ENCODE measurements at regions not wholly inside any gene's neighbourhood (a gene's known extent, or its start where the extent isn't known, plus 50 kb on each side); places are given as distances from the start of the nearest gene placed in this dataset.

- H3K27me3 ChIP-seq (ENCODE audit: insufficient read depth, low read length), result no peaks in the 10 kb centered on the region
Measured at GRCh38 chr12:98296462-98297079, 218.8 kb upstream of the TMPO start.

More at GRCh38 chr12:98296462-98297079, 218.8 kb upstream of the TMPO start:
- no peak overlapping the region for H2AK5ac ChIP-seq (ENCODE audit: insufficient read length, low read length)
- Mint-ChIP-seq H3K36me3 (ENCODE audit: insufficient read depth in 1 of 3, low read depth in 3 of 3) (no peaks in the 10 kb centered on the region), H3K4me3 (no peak overlapping the region), H3K9me3 (no peaks in the 10 kb centered on the region; a peak in 1 of 5 replicates), H3K27ac (no peak overlapping the region), H3K27me3 (ENCODE audit: low read depth) (no peaks in the 10 kb centered on the region), H3K4me1 (peaks cover 16 to 23% of the 10 kb centered on the region in 2 experiments)
- H3K79me2 ChIP-seq (ENCODE audit: insufficient read depth, low read length), result no peaks in the 10 kb centered on the region
- no peak overlapping the region for H2BK5ac ChIP-seq (ENCODE audit: insufficient read length, low read length)
- H3K23me2 ChIP-seq (ENCODE audit: insufficient read length, low read depth, low read length, poor library complexity, severe bottlenecking), result no peaks in the 10 kb centered on the region
- H2BK12ac ChIP-seq (ENCODE audit: insufficient read length, low read depth, low read length), result no peak overlapping the region
- DNase-seq, result peak; percentile 45
- peaks cover 2% of the 10 kb centered on the region; the same call in 1 of the 2 replicates for H3K4me1 ChIP-seq (ENCODE audit: insufficient read depth, low read length)
- no peak overlapping the region for H2AFZ ChIP-seq (ENCODE audit: low read length)
- no peak overlapping the region for H2BK120ac ChIP-seq (ENCODE audit: low read depth, low read length, poor library complexity, severe bottlenecking)
- H3K9ac ChIP-seq (ENCODE audit: extremely low read depth, insufficient read length, low read length), result no peak overlapping the region
- no peak overlapping the region for H3K56ac ChIP-seq (ENCODE audit: insufficient read length, low read depth, low read length)
- H3K9me3 ChIP-seq (ENCODE audit: control insufficient read depth, low read depth, low read length), result no peaks in the 10 kb centered on the region
- no peak overlapping the region for H3K23ac ChIP-seq (ENCODE audit: insufficient read length, low read depth, low read length)
- H4K8ac ChIP-seq (replicated peaks; ENCODE audit: insufficient read length, low read depth, low read length), result no peak overlapping the region
- no peak overlapping the region for H3T11ph ChIP-seq (ENCODE audit: low read length)
- H4K91ac ChIP-seq (ENCODE audit: insufficient read length, low read depth, low read length), result no peak overlapping the region
- H4K20me1 ChIP-seq (ENCODE audit: control insufficient read depth, insufficient read depth, insufficient read length), result no peaks in the 10 kb centered on the region
- H3K27ac ChIP-seq (ENCODE audit: insufficient read length, low read depth, low read length), result no peak overlapping the region
- H4K5ac ChIP-seq (ENCODE audit: insufficient read length, low read depth, low read length), result no peak overlapping the region
- H3K79me1 ChIP-seq (ENCODE audit: insufficient read depth, low read depth, low read length, poor library complexity, severe bottlenecking), result no peaks in the 10 kb centered on the region
- no peak overlapping the region for H3K4ac ChIP-seq (ENCODE audit: low read depth, low read length)
- no peak overlapping the region for H3K14ac ChIP-seq (ENCODE audit: insufficient read depth, low read length)
- no peak overlapping the region for H3K18ac ChIP-seq (ENCODE audit: insufficient read length, low read depth, low read length)
- no peak for TF ChIP-seq CTCF (conservative IDR thresholded peaks at IDR 0.05)
- no CpG with 5 or more reads among the region's 6 CpGs for WGBS (ENCODE audit: extremely low coverage, insufficient read length, low lambda C conversion rate)
- no peak overlapping the region for H2BK15ac ChIP-seq (ENCODE audit: low read depth, low read length)
- no peak overlapping the region for H2BK20ac ChIP-seq (ENCODE audit: low read depth, low read length, poor library complexity, severe bottlenecking)
- H3K4me2 ChIP-seq (ENCODE audit: insufficient read depth, insufficient read length, low read length), result no peak overlapping the region

Measured in H9 (cell line).